ENCODE measurements at regions not wholly inside any gene's neighbourhood (a gene's known extent, or its start where the extent isn't known, plus 50 kb on each side); places are given as distances from the start of the nearest gene placed in this dataset.

- DNase-seq (ENCODE audit: low read depth, low spot score) = no peak
- TF ChIP-seq SUZ12 (IDR thresholded peaks at IDR 0.05; ENCODE audit: extremely low read depth, insufficient read depth, insufficient read length) (no peak), YY1 (IDR thresholded peaks at IDR 0.05; ENCODE audit: insufficient read depth, insufficient read length) (no peak), ZNF274 (IDR thresholded peaks at IDR 0.05; ENCODE audit: low read depth, low read length) (no peak)
- H3K27me3 ChIP-seq (ENCODE audit: insufficient read depth, insufficient read length) = no peaks in the 10 kb centered on the region
- no peak overlapping the region for H3K9ac ChIP-seq (ENCODE audit: insufficient read length, low read depth)
- no peak overlapping the region for H3K4me3 ChIP-seq (ENCODE audit: insufficient read length, low read depth)
- no peaks in the 10 kb centered on the region for H3K4me1 ChIP-seq (ENCODE audit: insufficient read depth, insufficient read length)
- H3K9me3 ChIP-seq (ENCODE audit: insufficient read depth, low read length) = no peaks in the 10 kb centered on the region
- H3K36me3 ChIP-seq (ENCODE audit: insufficient read depth, insufficient read length, low read length) = no peaks in the 10 kb centered on the region
These were observed 1084.2 kb upstream of the NCAM2 start for GRCh38 chr21:19914028-19914427.

GRCh38 chr21:19921211-19921610 lies 1077.0 kb upstream of the NCAM2 start:
- H3K9me3 ChIP-seq (ENCODE audit: insufficient read depth, low read length) = no peaks in the 10 kb centered on the region
- H3K27me3 ChIP-seq (ENCODE audit: insufficient read depth, insufficient read length) = no peaks in the 10 kb centered on the region
- no peak for DNase-seq (ENCODE audit: low read depth, low spot score)
- no peak for TF ChIP-seq YY1 (IDR thresholded peaks at IDR 0.05; ENCODE audit: insufficient read depth, insufficient read length)
- TF ChIP-seq ZNF274 (IDR thresholded peaks at IDR 0.05; ENCODE audit: low read depth, low read length) = no peak
- TF ChIP-seq SUZ12 (IDR thresholded peaks at IDR 0.05; ENCODE audit: extremely low read depth, insufficient read depth, insufficient read length) = no peak
- no peaks in the 10 kb centered on the region for H3K36me3 ChIP-seq (ENCODE audit: insufficient read depth, insufficient read length, low read length)
- H3K4me3 ChIP-seq (ENCODE audit: insufficient read length, low read depth) = no peak overlapping the region
- H3K9ac ChIP-seq (ENCODE audit: insufficient read length, low read depth) = no peak overlapping the region
- no peaks in the 10 kb centered on the region for H3K4me1 ChIP-seq (ENCODE audit: insufficient read depth, insufficient read length)

DNA sequence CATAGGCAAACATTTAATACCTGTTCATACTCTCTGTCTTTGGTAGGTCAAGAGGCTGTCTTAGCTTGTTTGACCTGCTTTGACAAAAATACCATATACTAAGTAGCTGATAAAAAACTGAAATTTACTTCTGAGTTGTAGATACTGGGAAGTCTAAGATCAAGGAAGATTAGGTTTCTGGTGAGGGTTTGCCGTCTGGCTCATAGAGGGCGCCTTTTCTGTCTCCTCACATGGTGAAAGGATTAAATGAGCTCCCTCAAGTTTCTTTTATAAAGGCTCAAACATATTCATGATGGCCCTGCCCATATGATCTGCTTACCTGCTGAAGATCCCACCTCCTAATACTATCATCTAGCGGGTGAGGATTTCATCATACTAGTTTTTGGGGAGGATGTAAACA lies 1076.1 kb upstream of the NCAM2 start:
- H3K4me1 ChIP-seq (ENCODE audit: insufficient read depth, insufficient read length) = no peaks in the 10 kb centered on the region
- H3K9ac ChIP-seq (ENCODE audit: insufficient read length, low read depth) = no peak overlapping the region
- DNase-seq (ENCODE audit: low read depth, low spot score) = no peak
- H3K36me3 ChIP-seq (ENCODE audit: insufficient read depth, insufficient read length, low read length) = no peaks in the 10 kb centered on the region
- TF ChIP-seq YY1 (IDR thresholded peaks at IDR 0.05; ENCODE audit: insufficient read depth, insufficient read length) = no peak
- TF ChIP-seq SUZ12 (IDR thresholded peaks at IDR 0.05; ENCODE audit: extremely low read depth, insufficient read depth, insufficient read length) = no peak
- no peak for TF ChIP-seq ZNF274 (IDR thresholded peaks at IDR 0.05; ENCODE audit: low read depth, low read length)
- no peak overlapping the region for H3K4me3 ChIP-seq (ENCODE audit: insufficient read length, low read depth)
- H3K27me3 ChIP-seq (ENCODE audit: insufficient read depth, insufficient read length) = no peaks in the 10 kb centered on the region
- no peaks in the 10 kb centered on the region for H3K9me3 ChIP-seq (ENCODE audit: insufficient read depth, low read length)

GRCh38 chr21:19935467-19935866 lies 1062.7 kb upstream of the NCAM2 start:
- H3K4me1 ChIP-seq (ENCODE audit: insufficient read depth, insufficient read length) = no peaks in the 10 kb centered on the region
- H3K9me3 ChIP-seq (ENCODE audit: insufficient read depth, low read length) = no peaks in the 10 kb centered on the region
- H3K36me3 ChIP-seq (ENCODE audit: insufficient read depth, insufficient read length, low read length) = no peaks in the 10 kb centered on the region
- no peak for DNase-seq (ENCODE audit: low read depth, low spot score)
- H3K4me3 ChIP-seq (ENCODE audit: insufficient read length, low read depth) = no peak overlapping the region
- H3K9ac ChIP-seq (ENCODE audit: insufficient read length, low read depth) = no peak overlapping the region
- TF ChIP-seq YY1 (IDR thresholded peaks at IDR 0.05; ENCODE audit: insufficient read depth, insufficient read length) = no peak
- TF ChIP-seq ZNF274 (IDR thresholded peaks at IDR 0.05; ENCODE audit: low read depth, low read length) = no peak
- TF ChIP-seq SUZ12 (IDR thresholded peaks at IDR 0.05; ENCODE audit: extremely low read depth, insufficient read depth, insufficient read length) = no peak
- no peaks in the 10 kb centered on the region for H3K27me3 ChIP-seq (ENCODE audit: insufficient read depth, insufficient read length)

GRCh38 chr21:19937619-19938018 lies 1060.6 kb upstream of the NCAM2 start:
- H3K36me3 ChIP-seq (ENCODE audit: insufficient read depth, insufficient read length, low read length) = no peaks in the 10 kb centered on the region
- H3K27me3 ChIP-seq (ENCODE audit: insufficient read depth, insufficient read length) = no peaks in the 10 kb centered on the region
- no peak for DNase-seq (ENCODE audit: low read depth, low spot score)
- no peaks in the 10 kb centered on the region for H3K4me1 ChIP-seq (ENCODE audit: insufficient read depth, insufficient read length)
- no peak overlapping the region for H3K9ac ChIP-seq (ENCODE audit: insufficient read length, low read depth)
- no peaks in the 10 kb centered on the region for H3K9me3 ChIP-seq (ENCODE audit: insufficient read depth, low read length)
- no peak overlapping the region for H3K4me3 ChIP-seq (ENCODE audit: insufficient read length, low read depth)
- TF ChIP-seq SUZ12 (IDR thresholded peaks at IDR 0.05; ENCODE audit: extremely low read depth, insufficient read depth, insufficient read length) (no peak), YY1 (IDR thresholded peaks at IDR 0.05; ENCODE audit: insufficient read depth, insufficient read length) (no peak), ZNF274 (IDR thresholded peaks at IDR 0.05; ENCODE audit: low read depth, low read length) (no peak)

DNA sequence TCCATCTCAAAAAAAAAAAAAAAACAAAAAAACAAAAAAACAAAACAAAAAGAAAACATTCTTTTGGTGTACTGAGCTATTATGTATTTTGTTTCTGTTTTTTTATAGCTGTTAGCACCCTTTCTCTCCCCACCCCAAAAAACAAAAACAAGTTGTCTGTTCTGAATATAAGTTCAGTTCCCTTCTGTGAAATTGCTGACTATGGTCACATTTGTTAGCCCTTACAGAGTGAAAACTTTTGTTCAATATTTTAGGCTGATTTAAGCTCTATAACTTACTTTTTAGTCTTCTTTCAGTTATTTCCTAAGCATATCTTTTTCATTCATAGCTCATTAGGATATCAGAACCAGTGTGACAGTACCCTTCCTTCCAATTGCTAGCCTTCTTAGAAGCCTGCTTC lies 1056.6 kb upstream of the NCAM2 start:
- Histone ChIP-seq H3K9ac (ENCODE audit: insufficient read length, low read depth) (no peak overlapping the region), H3K4me3 (ENCODE audit: insufficient read length, low read depth) (no peak overlapping the region)

GRCh38 chr21:19950347-19950746 lies 1047.9 kb upstream of the NCAM2 start:
- Histone ChIP-seq H3K9ac (ENCODE audit: insufficient read length, low read depth) (no peak overlapping the region), H3K4me3 (ENCODE audit: insufficient read length, low read depth) (no peak overlapping the region), H3K4me1 (ENCODE audit: insufficient read depth, insufficient read length) (no peaks in the 10 kb centered on the region), H3K36me3 (ENCODE audit: insufficient read depth, insufficient read length, low read length) (no peaks in the 10 kb centered on the region), H3K27me3 (ENCODE audit: insufficient read depth, insufficient read length) (no peaks in the 10 kb centered on the region), H3K9me3 (ENCODE audit: insufficient read depth, low read length) (no peaks in the 10 kb centered on the region)
- TF ChIP-seq SUZ12 (IDR thresholded peaks at IDR 0.05; ENCODE audit: extremely low read depth, insufficient read depth, insufficient read length) (no peak), YY1 (IDR thresholded peaks at IDR 0.05; ENCODE audit: insufficient read depth, insufficient read length) (no peak), ZNF274 (IDR thresholded peaks at IDR 0.05; ENCODE audit: low read depth, low read length) (no peak)
- DNase-seq (ENCODE audit: low read depth, low spot score) = no peak

More for the DNA sequence above, 1056.6 kb upstream of the NCAM2 start:
- Histone ChIP-seq H3K4me1 (ENCODE audit: insufficient read depth, insufficient read length) (no peaks in the 10 kb centered on the region), H3K9me3 (ENCODE audit: insufficient read depth, low read length) (no peaks in the 10 kb centered on the region), H3K27me3 (ENCODE audit: insufficient read depth, insufficient read length) (no peaks in the 10 kb centered on the region), H3K36me3 (ENCODE audit: insufficient read depth, insufficient read length, low read length) (no peaks in the 10 kb centered on the region)
- TF ChIP-seq YY1 (IDR thresholded peaks at IDR 0.05; ENCODE audit: insufficient read depth, insufficient read length) = no peak
- TF ChIP-seq ZNF274 (IDR thresholded peaks at IDR 0.05; ENCODE audit: low read depth, low read length) = no peak
- TF ChIP-seq SUZ12 (IDR thresholded peaks at IDR 0.05; ENCODE audit: extremely low read depth, insufficient read depth, insufficient read length) = no peak
- no peak for DNase-seq (ENCODE audit: low read depth, low spot score)

Data from NT2/D1 (cell line).